ENCODE measurements at regions not wholly inside any gene's neighbourhood (a gene's known extent, or its start where the extent isn't known, plus 50 kb on each side); places are given as distances from the start of the nearest gene placed in this dataset.

DNA sequence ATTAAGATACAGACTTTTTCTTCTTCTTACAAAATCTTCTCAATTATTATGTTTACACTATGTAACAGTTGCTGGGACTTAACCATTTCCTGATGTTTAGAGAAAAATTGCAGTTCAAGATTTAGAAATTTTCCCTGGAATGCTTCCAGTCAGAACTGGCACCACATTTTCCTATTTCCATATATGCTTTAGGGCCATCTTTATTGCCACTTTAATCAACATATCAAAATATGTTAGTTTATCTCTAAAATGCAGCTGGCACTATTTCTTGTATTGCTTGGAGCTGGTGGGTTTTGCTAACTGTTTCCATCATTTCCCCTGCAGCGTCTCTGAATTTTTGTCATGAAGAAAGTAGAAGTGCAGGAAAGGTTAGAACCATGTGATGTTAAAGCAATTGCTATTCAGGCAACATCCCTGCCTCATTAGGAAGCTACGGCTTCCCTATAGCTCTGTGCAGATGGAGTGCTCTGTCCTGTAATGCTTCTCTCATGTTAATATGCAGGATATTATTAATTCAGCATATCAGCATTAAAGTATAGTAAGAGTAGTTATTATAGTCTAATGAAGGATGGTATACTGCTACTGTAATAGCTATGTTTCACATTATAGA, 269.1 kb downstream of the MTRR start:
- no peaks in the 10 kb centered on the region for H3K36me3 ChIP-seq (ENCODE audit: control insufficient read depth, low read length)
- no peaks in the 10 kb centered on the region for H3F3A ChIP-seq (ENCODE audit: control insufficient read depth, insufficient read depth)
- no peaks in the 10 kb centered on the region for H3K27me3 ChIP-seq (ENCODE audit: control insufficient read depth, low read length)
- TF ChIP-seq CTCF (IDR thresholded peaks at IDR 0.05; ENCODE audit: low read depth, low read length, poor library complexity, severe bottlenecking) (no peak), EZH2phosphoT487 (IDR thresholded peaks at IDR 0.05; ENCODE audit: borderline replicate concordance, low read length) (no peak)
- no peak overlapping the region for H3K27ac ChIP-seq (ENCODE audit: low read depth, low read length)
- H3K4me1 ChIP-seq (ENCODE audit: control insufficient read depth, low read length), result no peaks in the 10 kb centered on the region
- H3K79me2 ChIP-seq (ENCODE audit: control insufficient read depth, low read length), result no peaks in the 10 kb centered on the region
- no peaks in the 10 kb centered on the region for H3K9me2 ChIP-seq (replicated peaks; ENCODE audit: control insufficient read depth, low read length)
- H4K20me1 ChIP-seq (ENCODE audit: control insufficient read depth, insufficient read depth, low read depth, low read length), result no peaks in the 10 kb centered on the region
- no peak overlapping the region for H3K4me3 ChIP-seq (ENCODE audit: low read length)
- H3K4me2 ChIP-seq (ENCODE audit: low read length), result no peak overlapping the region
- no peaks in the 10 kb centered on the region for H3K9me3 ChIP-seq (ENCODE audit: control insufficient read depth, insufficient read depth, low read length)

- Histone ChIP-seq H3K27ac (ENCODE audit: low read depth, low read length) (no peak overlapping the region), H3K4me1 (ENCODE audit: control insufficient read depth, low read length) (no peaks in the 10 kb centered on the region), H3K36me3 (ENCODE audit: control insufficient read depth, low read length) (no peaks in the 10 kb centered on the region), H3K9me2 (replicated peaks; ENCODE audit: control insufficient read depth, low read length) (no peaks in the 10 kb centered on the region), H4K20me1 (ENCODE audit: control insufficient read depth, insufficient read depth, low read depth, low read length) (no peaks in the 10 kb centered on the region), H3K4me3 (ENCODE audit: low read length) (no peak overlapping the region), H3K4me2 (ENCODE audit: low read length) (no peak overlapping the region), H3K9me3 (ENCODE audit: control insufficient read depth, insufficient read depth, low read length) (no peaks in the 10 kb centered on the region), H3K79me2 (ENCODE audit: control insufficient read depth, low read length) (no peaks in the 10 kb centered on the region), H3F3A (ENCODE audit: control insufficient read depth, insufficient read depth) (no peaks in the 10 kb centered on the region), H3K27me3 (ENCODE audit: control insufficient read depth, low read length) (no peaks in the 10 kb centered on the region)
- TF ChIP-seq EZH2phosphoT487 (IDR thresholded peaks at IDR 0.05; ENCODE audit: borderline replicate concordance, low read length) (no peak), CTCF (IDR thresholded peaks at IDR 0.05; ENCODE audit: low read depth, low read length, poor library complexity, severe bottlenecking) (no peak)
Observed at GRCh38 chr5:8138884-8139283, 269.9 kb downstream of the MTRR start.

DNA sequence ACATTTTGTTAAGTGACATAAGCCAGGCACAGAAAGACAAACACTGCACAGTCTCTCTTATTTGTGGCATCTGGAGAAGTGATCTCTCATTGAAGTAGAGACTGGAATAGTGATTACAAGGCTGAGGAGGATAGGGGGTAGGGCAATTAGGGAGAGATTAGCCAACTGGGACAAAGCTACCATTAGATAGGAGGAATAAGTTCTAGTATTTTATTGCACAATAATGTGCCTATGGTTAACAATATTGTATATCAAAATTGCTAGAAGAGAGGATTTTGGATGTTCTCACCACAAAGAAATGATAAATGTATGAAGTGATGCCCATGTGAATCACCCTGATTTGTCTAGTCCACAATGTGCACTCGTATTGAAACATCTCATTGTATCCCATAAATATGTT, 281.8 kb downstream of the MTRR start:
- H3K79me2 ChIP-seq (ENCODE audit: control insufficient read depth, low read length), result no peaks in the 10 kb centered on the region
- no peaks in the 10 kb centered on the region for H3K27me3 ChIP-seq (ENCODE audit: control insufficient read depth, low read length)
- H3K9me3 ChIP-seq (ENCODE audit: control insufficient read depth, insufficient read depth, low read length), result no peaks in the 10 kb centered on the region
- TF ChIP-seq EZH2phosphoT487 (IDR thresholded peaks at IDR 0.05; ENCODE audit: borderline replicate concordance, low read length) (no peak), CTCF (IDR thresholded peaks at IDR 0.05; ENCODE audit: low read depth, low read length, poor library complexity, severe bottlenecking) (no peak)
- H3F3A ChIP-seq (ENCODE audit: control insufficient read depth, insufficient read depth), result no peaks in the 10 kb centered on the region
- H3K36me3 ChIP-seq (ENCODE audit: control insufficient read depth, low read length), result no peaks in the 10 kb centered on the region
- H3K4me3 ChIP-seq (ENCODE audit: low read length), result no peak overlapping the region
- no peak overlapping the region for H3K27ac ChIP-seq (ENCODE audit: low read depth, low read length)
- H3K4me1 ChIP-seq (ENCODE audit: control insufficient read depth, low read length), result no peaks in the 10 kb centered on the region
- no peaks in the 10 kb centered on the region for H4K20me1 ChIP-seq (ENCODE audit: control insufficient read depth, insufficient read depth, low read depth, low read length)
- no peaks in the 10 kb centered on the region for H3K9me2 ChIP-seq (replicated peaks; ENCODE audit: control insufficient read depth, low read length)
- H3K4me2 ChIP-seq (ENCODE audit: low read length), result no peak overlapping the region
